Loucy (cell line): ENCODE measurements at regions not wholly inside any gene's neighbourhood (a gene's known extent, or its start where the extent isn't known, plus 50 kb on each side); places are given as distances from the start of the nearest gene placed in this dataset.
"Not testable (repeated sequence)": the region's sequence is repeated elsewhere in the genome, so short reads cannot be mapped to it uniquely, and the experiment has no call there.

Experiments used
- CTCF ChIP-seq: fragments of 200-600 bp; sonication (generic); conservative IDR thresholded peaks from 2 replicates; pipeline ENCODE4 v1.5.1; 2014; ENCODE audit warnings: mild to moderate bottlenecking, antibody characterized with exemption, low read length
- EZH2phosphoT487 ChIP-seq: fragments of 200-600 bp; IDR thresholded peaks from 2 replicates; pipeline ENCODE4 v1.6.1; 2018; ENCODE audit warnings: antibody characterized with exemption, mild to moderate bottlenecking, moderate library complexity, borderline replicate concordance

GRCh38 chr4:103485296-103485695 lies 234.5 kb downstream of the TACR3 start:
- not testable (repeated sequence) for TF ChIP-seq EZH2phosphoT487, CTCF
